ENCODE measurements at regions not wholly inside any gene's neighbourhood (a gene's known extent, or its start where the extent isn't known, plus 50 kb on each side); places are given as distances from the start of the nearest gene placed in this dataset.
A peak's percentile ranks its signal among the peaks of the same experiment; 100 is the strongest.
"Not testable (repeated sequence)": the region's sequence is repeated elsewhere in the genome, so short reads cannot be mapped to it uniquely, and the experiment has no call there.

- DNase-seq (ENCODE audit: low read depth, low spot score), result no peak
- no peak overlapping the region for H3K4me3 ChIP-seq (ENCODE audit: low read length)
Measured at GRCh38 chr4:27759611-27760575, 899.3 kb downstream of the STIM2 start.

GRCh38 chr4:27763830-27764525 is 903.3 kb downstream of the STIM2 start:
- no peak for DNase-seq (ENCODE audit: low read depth, low spot score)
- H3K4me3 ChIP-seq (ENCODE audit: low read length), result no peak overlapping the region

GRCh38 chr4:27764526-27764837 is 903.8 kb downstream of the STIM2 start:
- no peak overlapping the region for H3K4me3 ChIP-seq (ENCODE audit: low read length)
- DNase-seq (ENCODE audit: low read depth, low spot score), result no peak

- no peak for DNase-seq (ENCODE audit: low read depth, low spot score)
- no peak overlapping the region for H3K4me3 ChIP-seq (ENCODE audit: low read length)
Measured at GRCh38 chr4:27770895-27771294, 910.3 kb downstream of the STIM2 start.

GRCh38 chr4:27775156-27775555 is 914.5 kb downstream of the STIM2 start:
- DNase-seq (ENCODE audit: low read depth, low spot score), result peak; percentile 27

GRCh38 chr4:27779827-27780226 is 919.2 kb downstream of the STIM2 start:
- no peak for DNase-seq (ENCODE audit: low read depth, low spot score)
- H3K4me3 ChIP-seq (ENCODE audit: low read length), result no peak overlapping the region

More at GRCh38 chr4:27775156-27775555, 914.5 kb downstream of the STIM2 start:
- no peak overlapping the region for H3K4me3 ChIP-seq (ENCODE audit: low read length)

- DNase-seq (ENCODE audit: low read depth, low spot score), result no peak
- H3K4me3 ChIP-seq (ENCODE audit: low read length), result no peak overlapping the region
Measured at GRCh38 chr4:27787195-27787594, 926.6 kb downstream of the STIM2 start.

GRCh38 chr4:27789773-27790172 is 929.1 kb downstream of the STIM2 start:
- DNase-seq (ENCODE audit: low read depth, low spot score), result no peak
- H3K4me3 ChIP-seq (ENCODE audit: low read length), result no peak overlapping the region

- DNase-seq (ENCODE audit: low read depth, low spot score), result no peak
- H3K4me3 ChIP-seq (ENCODE audit: low read length), result no peak overlapping the region
Measured at GRCh38 chr4:27790911-27791310, 930.3 kb downstream of the STIM2 start.

GRCh38 chr4:27791640-27792039 is 931.0 kb downstream of the STIM2 start:
- H3K4me3 ChIP-seq (ENCODE audit: low read length), result no peak overlapping the region
- no peak for DNase-seq (ENCODE audit: low read depth, low spot score)

GRCh38 chr4:27807207-27807606 is 946.6 kb downstream of the STIM2 start:
- H3K4me3 ChIP-seq (ENCODE audit: low read length), result no peak overlapping the region
- DNase-seq (ENCODE audit: low read depth, low spot score), result no peak

GRCh38 chr4:27811948-27812347 is 951.3 kb downstream of the STIM2 start:
- no peak for DNase-seq (ENCODE audit: low read depth, low spot score)
- no peak overlapping the region for H3K4me3 ChIP-seq (ENCODE audit: low read length)

- not testable (repeated sequence) for H3K4me3 ChIP-seq (ENCODE audit: low read length); DNase-seq (ENCODE audit: low read depth, low spot score)
Measured at GRCh38 chr4:27813226-27813625, 952.6 kb downstream of the STIM2 start.

GRCh38 chr4:27813699-27814425 is 953.2 kb downstream of the STIM2 start:
- DNase-seq (ENCODE audit: low read depth, low spot score); H3K4me3 ChIP-seq (ENCODE audit: low read length): not testable (repeated sequence)

GRCh38 chr4:27819246-27819645 is 958.6 kb downstream of the STIM2 start:
- H3K4me3 ChIP-seq (ENCODE audit: low read length), result no peak overlapping the region
- DNase-seq (ENCODE audit: low read depth, low spot score), result no peak

GRCh38 chr4:27828843-27829242 is 968.2 kb downstream of the STIM2 start:
- H3K4me3 ChIP-seq (ENCODE audit: low read length), result no peak overlapping the region
- DNase-seq (ENCODE audit: low read depth, low spot score), result no peak

- no peak for DNase-seq (ENCODE audit: low read depth, low spot score)
- H3K4me3 ChIP-seq (ENCODE audit: low read length), result no peak overlapping the region
Measured at GRCh38 chr4:27830251-27830650, 969.6 kb downstream of the STIM2 start.

GRCh38 chr4:27835851-27836250 is 975.2 kb downstream of the STIM2 start:
- no peak for DNase-seq (ENCODE audit: low read depth, low spot score)
- H3K4me3 ChIP-seq (ENCODE audit: low read length), result no peak overlapping the region

GRCh38 chr4:27836523-27836922 is 975.9 kb downstream of the STIM2 start:
- no peak overlapping the region for H3K4me3 ChIP-seq (ENCODE audit: low read length)
- no peak for DNase-seq (ENCODE audit: low read depth, low spot score)

GRCh38 chr4:27843776-27844175 is 983.1 kb downstream of the STIM2 start:
- DNase-seq (ENCODE audit: low read depth, low spot score), result no peak
- H3K4me3 ChIP-seq (ENCODE audit: low read length), result no peak overlapping the region

All from Jurkat, Clone E6-1 (cell line).